Activated naive CD8-positive, alpha-beta T cell (primary cell): ENCODE measurements at regions not wholly inside any gene's neighbourhood (a gene's known extent, or its start where the extent isn't known, plus 50 kb on each side); places are given as distances from the start of the nearest gene placed in this dataset.
"Not testable (repeated sequence)": the region's sequence is repeated elsewhere in the genome, so short reads cannot be mapped to it uniquely, and the experiment has no call there.

ENCODE experiments used
- H3K27ac Mint-ChIP-seq: one replicate; pipeline ENCODE4 v1.8.0; 2021; ENCODE audit warnings: mixed read lengths
- H3K27me3 Mint-ChIP-seq: one replicate; pipeline ENCODE4 v1.8.0; 2021; ENCODE audit warnings: mixed read lengths
- H3K36me3 Mint-ChIP-seq: one replicate; pipeline ENCODE4 v1.8.0; 2021; ENCODE audit warnings: mixed read lengths
- H3K4me1 Mint-ChIP-seq: one replicate; pipeline ENCODE4 v1.8.0; 2021; ENCODE audit warnings: low read depth, mixed read lengths
- H3K4me3 Mint-ChIP-seq: one replicate; pipeline ENCODE4 v1.8.0; 2021; ENCODE audit warnings: mild to moderate bottlenecking, mixed read lengths
- H3K9me3 Mint-ChIP-seq: one replicate; pipeline ENCODE4 v1.8.0; 2021; ENCODE audit warnings: low read depth, mixed read lengths

DNA sequence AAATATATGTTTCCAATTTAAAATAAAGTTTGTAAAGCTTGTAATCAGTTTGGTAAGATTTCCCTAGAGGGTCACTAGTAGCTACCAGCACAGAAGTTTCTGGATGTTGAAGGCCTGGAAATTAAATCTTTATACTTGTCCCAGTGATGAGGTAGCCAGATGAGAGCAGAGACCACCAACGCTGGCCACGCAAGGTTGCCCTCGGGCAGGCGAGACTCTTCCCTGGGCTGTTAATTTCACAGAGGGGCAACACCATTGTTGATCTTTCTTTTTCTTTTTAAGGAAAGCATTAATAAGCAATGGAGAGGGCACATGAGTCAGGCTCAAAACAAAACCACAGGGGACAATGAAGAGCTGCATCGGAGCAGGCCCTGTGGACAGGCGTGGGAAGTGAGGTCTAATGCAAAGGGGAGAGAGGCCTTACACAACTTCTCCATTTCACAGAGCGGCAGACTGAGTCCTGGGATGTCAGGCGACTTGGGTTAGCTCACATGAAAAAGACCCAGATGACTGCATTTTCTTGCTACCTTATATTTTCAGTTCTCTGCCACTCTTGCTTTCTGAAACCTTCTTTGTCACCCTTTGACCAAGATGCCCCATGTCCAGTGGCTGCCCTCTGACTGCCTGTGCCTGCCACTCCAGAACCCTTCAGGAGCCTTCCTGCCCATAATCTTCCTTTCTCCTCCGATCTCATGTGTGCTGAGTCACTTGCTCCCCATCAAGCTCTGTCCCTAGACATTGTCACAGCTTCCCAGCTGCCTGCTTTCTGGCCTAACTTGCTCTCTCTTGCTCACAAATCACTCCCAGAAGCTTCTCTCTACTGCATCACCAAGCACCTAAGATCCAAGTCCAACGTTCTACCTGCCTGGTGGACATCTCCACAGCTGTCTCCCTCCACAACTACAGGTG, 107.7 kb upstream of the CDYL start:
- H3K27me3 Mint-ChIP-seq = no peaks in the 10 kb centered on the region
- no peak overlapping the region for H3K4me3 Mint-ChIP-seq
- no peaks in the 10 kb centered on the region for H3K36me3 Mint-ChIP-seq
- no peaks in the 10 kb centered on the region for H3K9me3 Mint-ChIP-seq
- no peaks in the 10 kb centered on the region for H3K4me1 Mint-ChIP-seq
- no peak overlapping the region for H3K27ac Mint-ChIP-seq

DNA sequence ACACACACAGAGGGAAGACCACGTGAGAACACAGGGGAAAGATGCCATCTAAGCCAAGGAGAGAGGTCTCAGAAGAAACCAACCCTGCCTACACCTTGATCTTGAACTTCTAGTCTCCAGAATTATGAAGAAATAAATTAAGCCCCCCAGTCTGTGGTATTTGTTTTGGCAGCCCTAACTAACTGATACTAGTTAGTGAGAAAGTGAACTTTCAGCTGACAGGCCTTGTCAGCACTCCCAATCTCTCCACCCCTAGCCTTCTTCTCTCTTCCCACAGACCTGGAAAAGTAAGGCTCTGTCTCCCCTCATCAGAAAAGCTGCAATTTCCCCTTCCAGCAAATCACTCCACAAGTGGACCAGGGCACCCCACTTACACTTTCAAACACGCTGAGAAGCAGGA, 108.6 kb upstream of the CDYL start:
- H3K4me1 Mint-ChIP-seq = no peaks in the 10 kb centered on the region
- no peaks in the 10 kb centered on the region for H3K36me3 Mint-ChIP-seq
- no peak overlapping the region for H3K27ac Mint-ChIP-seq
- H3K27me3 Mint-ChIP-seq = no peaks in the 10 kb centered on the region
- no peak overlapping the region for H3K4me3 Mint-ChIP-seq
- no peaks in the 10 kb centered on the region for H3K9me3 Mint-ChIP-seq

- Mint-ChIP-seq H3K9me3 (no peaks in the 10 kb centered on the region), H3K4me1 (no peaks in the 10 kb centered on the region), H3K27me3 (no peaks in the 10 kb centered on the region), H3K36me3 (no peaks in the 10 kb centered on the region), H3K27ac (no peak overlapping the region), H3K4me3 (no peak overlapping the region)
Observed at GRCh38 chr6:4666886-4667513, 109.2 kb upstream of the CDYL start.

DNA sequence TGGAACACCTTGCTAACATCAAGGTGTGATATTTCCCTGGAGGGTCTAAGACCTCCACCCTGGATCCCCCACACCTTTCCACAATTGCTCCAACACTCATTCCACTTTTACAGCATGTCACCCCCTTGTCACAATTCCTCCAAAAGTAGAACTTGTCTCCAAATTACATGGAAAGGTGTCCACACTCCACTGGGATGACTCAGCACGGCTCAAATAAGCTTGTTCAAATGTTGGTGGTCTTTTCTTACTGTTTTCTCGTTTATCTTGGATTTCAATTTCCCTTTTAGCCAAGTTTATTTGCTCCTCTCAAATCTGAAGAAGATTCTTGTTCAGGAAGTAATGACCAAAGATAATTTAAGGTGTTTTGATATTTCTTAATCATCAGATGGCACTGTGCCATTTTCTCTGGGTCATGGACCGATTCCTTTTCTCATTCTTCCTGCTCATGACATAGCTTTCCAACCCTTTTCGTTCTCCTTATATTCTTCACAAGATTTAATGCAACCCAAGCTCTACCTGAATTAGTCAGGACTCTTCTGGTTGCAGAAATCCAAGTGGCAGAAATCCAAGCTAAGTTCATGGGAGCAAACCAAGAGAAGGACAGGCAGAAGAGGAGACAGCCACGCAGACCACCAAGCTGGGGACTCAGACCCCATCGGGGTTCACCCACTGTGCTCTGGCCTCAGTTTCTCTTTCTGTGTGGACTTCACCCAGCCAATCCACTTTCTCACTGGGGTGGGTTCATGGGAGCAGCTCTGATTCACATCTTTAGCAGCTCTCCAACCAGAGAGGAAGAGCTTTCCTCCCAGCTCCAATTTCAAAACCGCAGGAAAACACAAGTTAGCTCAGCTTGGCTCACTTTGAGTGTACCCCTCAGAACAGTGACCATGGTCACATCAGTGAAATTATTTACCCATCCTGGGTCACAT, 110.5 kb upstream of the CDYL start:
- no peaks in the 10 kb centered on the region for H3K9me3 Mint-ChIP-seq
- no peak overlapping the region for H3K27ac Mint-ChIP-seq

GRCh38 chr6:4664911-4665310, 111.3 kb upstream of the CDYL start:
- H3K4me1 Mint-ChIP-seq = no peaks in the 10 kb centered on the region
- H3K4me3 Mint-ChIP-seq = no peak overlapping the region
- H3K27ac Mint-ChIP-seq = no peak overlapping the region
- H3K9me3 Mint-ChIP-seq = no peaks in the 10 kb centered on the region
- H3K27me3 Mint-ChIP-seq = peaks cover 3% of the 10 kb centered on the region
- no peaks in the 10 kb centered on the region for H3K36me3 Mint-ChIP-seq

More for the DNA sequence above, 110.5 kb upstream of the CDYL start:
- H3K36me3 Mint-ChIP-seq = no peaks in the 10 kb centered on the region
- no peak overlapping the region for H3K4me3 Mint-ChIP-seq
- H3K27me3 Mint-ChIP-seq = peaks cover 3% of the 10 kb centered on the region
- H3K4me1 Mint-ChIP-seq = no peaks in the 10 kb centered on the region

DNA sequence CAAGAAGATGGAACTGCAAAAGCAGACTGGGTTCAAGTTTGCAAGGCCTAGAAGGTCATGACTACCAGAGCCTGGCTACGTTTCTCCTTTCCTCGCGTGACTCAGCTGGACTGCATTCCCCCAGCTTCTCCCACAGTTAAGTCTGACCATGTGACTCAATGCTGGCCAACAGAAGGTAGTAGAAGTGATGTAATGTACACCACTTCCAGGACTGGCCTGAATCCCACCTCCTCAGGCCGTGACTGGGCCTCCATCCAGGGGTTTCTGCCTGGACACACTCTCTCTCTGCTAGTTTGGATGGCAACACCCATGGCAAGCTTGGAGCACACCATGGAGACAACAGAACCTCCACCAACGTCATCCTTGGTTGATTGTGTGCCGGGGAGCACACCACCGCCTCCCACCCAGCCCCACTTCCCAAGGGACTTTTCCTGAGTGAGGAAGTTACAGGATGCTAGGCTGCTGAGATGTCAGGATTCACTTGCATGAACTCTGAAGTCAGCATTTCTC, 112.0 kb upstream of the CDYL start:
- no peaks in the 10 kb centered on the region for H3K9me3 Mint-ChIP-seq
- H3K27me3 Mint-ChIP-seq = peaks cover 3% of the 10 kb centered on the region
- no peak overlapping the region for H3K27ac Mint-ChIP-seq
- no peaks in the 10 kb centered on the region for H3K4me1 Mint-ChIP-seq
- H3K4me3 Mint-ChIP-seq = no peak overlapping the region
- H3K36me3 Mint-ChIP-seq = no peaks in the 10 kb centered on the region

DNA sequence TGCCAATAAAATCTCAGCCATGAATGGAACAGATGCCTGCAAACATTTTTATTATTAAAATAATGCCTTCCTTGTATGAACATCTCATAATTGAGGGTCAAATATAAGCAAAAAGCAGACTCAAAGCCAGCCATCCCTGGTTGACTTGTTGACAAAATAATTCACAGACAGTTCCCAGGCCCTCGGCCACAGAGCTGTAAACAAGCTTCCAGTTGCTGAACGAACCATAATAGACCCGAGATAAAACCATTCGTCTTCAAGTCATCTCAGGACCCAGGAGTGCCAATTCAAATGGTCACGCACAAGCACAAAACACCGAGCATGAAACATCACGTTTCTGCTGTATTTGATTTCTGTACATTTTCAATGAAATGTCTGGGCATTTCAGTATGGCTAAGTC, 113.3 kb upstream of the CDYL start:
- Mint-ChIP-seq H3K27me3 (peaks cover 6% of the 10 kb centered on the region), H3K4me1 (no peaks in the 10 kb centered on the region), H3K4me3 (no peak overlapping the region), H3K9me3 (no peaks in the 10 kb centered on the region), H3K27ac (no peak overlapping the region), H3K36me3 (no peaks in the 10 kb centered on the region)

DNA sequence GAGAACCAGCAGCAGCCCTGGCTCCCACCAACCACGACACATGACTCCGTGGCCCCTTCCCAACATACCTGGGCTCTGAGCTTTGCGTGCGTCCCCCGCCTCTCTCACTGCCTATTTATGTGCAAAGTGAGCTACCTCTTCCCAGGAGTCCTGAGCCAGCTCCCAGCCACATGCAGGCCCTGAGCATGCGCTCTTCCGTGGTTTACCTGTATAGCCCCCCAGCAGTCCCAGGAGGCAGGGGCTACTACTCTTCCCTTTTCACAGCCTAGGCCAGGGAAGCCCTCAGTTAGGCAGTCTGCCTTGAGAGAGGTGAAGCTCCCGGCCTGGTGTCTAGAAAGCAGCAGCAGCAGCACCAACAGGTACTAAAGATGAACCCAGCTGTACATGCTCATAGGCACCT, 114.8 kb upstream of the CDYL start:
- Mint-ChIP-seq H3K27ac (no peak overlapping the region), H3K36me3 (no peaks in the 10 kb centered on the region), H3K9me3 (no peaks in the 10 kb centered on the region)

GRCh38 chr6:4660377-4661321, 115.6 kb upstream of the CDYL start:
- H3K4me1 Mint-ChIP-seq = no peaks in the 10 kb centered on the region
- no peak overlapping the region for H3K4me3 Mint-ChIP-seq
- no peak overlapping the region for H3K27ac Mint-ChIP-seq
- no peaks in the 10 kb centered on the region for H3K36me3 Mint-ChIP-seq
- H3K9me3 Mint-ChIP-seq = no peaks in the 10 kb centered on the region
- H3K27me3 Mint-ChIP-seq = peaks cover 6% of the 10 kb centered on the region

More for the DNA sequence above, 114.8 kb upstream of the CDYL start:
- H3K27me3 Mint-ChIP-seq = peaks cover 6% of the 10 kb centered on the region
- H3K4me1 Mint-ChIP-seq = no peaks in the 10 kb centered on the region
- no peak overlapping the region for H3K4me3 Mint-ChIP-seq

DNA sequence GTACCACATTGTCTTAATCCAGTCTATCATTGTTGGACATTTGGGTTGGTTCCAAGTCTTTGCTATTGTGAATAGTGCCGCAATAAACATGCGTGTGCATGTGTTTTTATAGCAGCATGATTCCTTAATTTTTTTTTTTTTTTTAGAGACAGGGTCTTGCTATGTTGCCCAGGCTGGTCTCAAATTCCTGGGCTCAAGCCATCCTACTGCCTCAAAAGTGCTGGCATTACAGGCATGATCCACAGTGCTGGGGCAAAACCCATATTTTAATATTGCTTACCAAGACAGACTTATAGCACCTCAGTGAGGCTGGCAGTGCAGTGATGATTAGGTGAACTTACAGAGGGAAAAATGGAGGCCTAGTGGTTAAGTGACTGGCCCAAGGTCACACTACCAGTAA, 116.5 kb upstream of the CDYL start:
- not testable (repeated sequence) for H3K9me3 Mint-ChIP-seq, H3K4me3 Mint-ChIP-seq, H3K4me1 Mint-ChIP-seq, H3K27me3 Mint-ChIP-seq, H3K36me3 Mint-ChIP-seq, H3K27ac Mint-ChIP-seq

DNA sequence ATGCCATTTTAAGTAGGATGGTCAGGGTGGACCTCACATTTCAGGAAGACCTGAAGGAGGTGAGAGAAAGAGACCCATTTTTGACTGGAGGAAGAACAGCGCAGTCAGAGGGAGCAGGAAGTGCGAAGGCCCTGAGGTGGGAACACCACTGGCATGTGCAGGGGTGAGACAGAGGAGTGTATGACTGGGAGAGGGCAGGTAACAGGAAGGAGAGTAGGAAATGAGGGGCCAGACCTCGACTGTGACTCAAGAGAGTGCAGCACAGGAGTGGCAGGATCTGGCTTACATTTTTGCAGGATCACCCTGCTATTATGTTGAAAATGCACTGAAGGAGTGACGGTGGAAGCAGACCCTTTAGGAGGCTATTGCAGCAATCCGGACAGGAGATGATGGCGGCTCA, 117.7 kb upstream of the CDYL start:
- H3K36me3 Mint-ChIP-seq = no peaks in the 10 kb centered on the region
- H3K27me3 Mint-ChIP-seq = peaks cover 9% of the 10 kb centered on the region
- no peaks in the 10 kb centered on the region for H3K4me1 Mint-ChIP-seq

GRCh38 chr6:4656106-4656505, 120.1 kb upstream of the CDYL start:
- Mint-ChIP-seq H3K36me3 (no peaks in the 10 kb centered on the region), H3K27me3 (peaks cover 11% of the 10 kb centered on the region), H3K4me1 (no peaks in the 10 kb centered on the region), H3K4me3 (no peak overlapping the region), H3K27ac (no peak overlapping the region), H3K9me3 (peaks cover 4% of the 10 kb centered on the region)

More for the DNA sequence above, 117.7 kb upstream of the CDYL start:
- no peak overlapping the region for H3K27ac Mint-ChIP-seq
- no peaks in the 10 kb centered on the region for H3K9me3 Mint-ChIP-seq
- no peak overlapping the region for H3K4me3 Mint-ChIP-seq

DNA sequence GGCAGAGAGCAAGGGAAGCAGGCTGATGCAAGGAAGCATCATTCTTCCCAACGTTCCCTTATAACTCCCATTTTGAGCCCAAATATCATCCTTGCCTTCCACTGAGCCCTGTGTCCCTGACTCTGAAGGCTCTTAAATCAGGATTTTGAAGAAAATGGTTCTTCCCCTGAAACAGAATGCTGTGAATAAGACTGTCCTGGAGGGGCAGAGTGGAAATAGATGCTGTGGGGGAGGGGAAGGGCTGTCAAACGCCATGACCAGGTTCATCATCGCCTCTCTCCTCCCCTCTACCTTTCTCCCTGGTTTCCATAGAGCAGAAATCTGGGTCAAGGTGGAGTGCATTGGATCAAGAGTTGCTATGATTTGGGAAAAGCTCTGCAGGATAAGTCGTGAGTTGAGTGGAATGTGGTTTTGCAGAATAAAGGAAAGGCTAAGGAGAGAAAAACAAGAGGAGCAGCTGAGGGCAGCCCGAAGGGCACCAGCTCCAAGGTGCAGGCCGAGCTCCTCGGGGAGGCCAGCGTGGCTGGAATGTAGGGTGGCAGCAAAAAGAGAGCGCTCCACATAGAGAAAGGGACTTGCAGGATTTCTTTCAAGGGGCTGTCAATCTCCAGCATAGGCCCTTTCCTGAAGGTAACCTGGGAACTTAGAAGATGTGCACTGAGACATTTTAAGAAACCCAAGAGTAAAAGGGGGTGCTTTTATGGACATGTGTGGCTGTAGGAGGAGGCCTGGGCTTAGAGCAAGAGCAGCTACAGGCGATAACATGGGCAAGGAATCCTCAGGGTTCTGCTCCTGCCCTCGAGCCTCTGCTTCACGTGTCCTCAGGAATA, 120.8 kb upstream of the CDYL start:
- H3K9me3 Mint-ChIP-seq = peaks cover 4% of the 10 kb centered on the region
- no peak overlapping the region for H3K4me3 Mint-ChIP-seq
- no peaks in the 10 kb centered on the region for H3K36me3 Mint-ChIP-seq
- no peaks in the 10 kb centered on the region for H3K4me1 Mint-ChIP-seq
- H3K27ac Mint-ChIP-seq = no peak overlapping the region
- peaks cover 10% of the 10 kb centered on the region for H3K27me3 Mint-ChIP-seq
